ENCODE measurements at regions not wholly inside any gene's neighbourhood (a gene's known extent, or its start where the extent isn't known, plus 50 kb on each side); places are given as distances from the start of the nearest gene placed in this dataset.
A peak's percentile ranks its signal among the peaks of the same experiment; 100 is the strongest.

GRCh38 chr2:4018535-4018934 lies 315.2 kb downstream of the DCDC2C start:
- no peak for TF ChIP-seq CTCF (conservative IDR thresholded peaks at IDR 0.05; ENCODE audit: low read depth, low read length)
- no peak overlapping the region for H3K4me3 ChIP-seq (ENCODE audit: low read depth, low read length)
- no peak for DNase-seq (ENCODE audit: low read depth)

- no peak for TF ChIP-seq CTCF (conservative IDR thresholded peaks at IDR 0.05; ENCODE audit: low read depth, low read length)
- no peak for DNase-seq (ENCODE audit: low read depth)
- no peak overlapping the region for H3K4me3 ChIP-seq (ENCODE audit: low read depth, low read length)
Measured at GRCh38 chr2:4020153-4020552, 316.8 kb downstream of the DCDC2C start.

- no peak for DNase-seq (ENCODE audit: low read depth)
- H3K4me3 ChIP-seq (ENCODE audit: low read depth, low read length) = no peak overlapping the region
- TF ChIP-seq CTCF (conservative IDR thresholded peaks at IDR 0.05; ENCODE audit: low read depth, low read length) = no peak
Measured at GRCh38 chr2:4020649-4021048, 317.3 kb downstream of the DCDC2C start.

GRCh38 chr2:4024605-4025004 lies 321.2 kb downstream of the DCDC2C start:
- DNase-seq (ENCODE audit: low read depth) = no peak
- TF ChIP-seq CTCF (conservative IDR thresholded peaks at IDR 0.05; ENCODE audit: low read depth, low read length) = no peak
- no peak overlapping the region for H3K4me3 ChIP-seq (ENCODE audit: low read depth, low read length)

GRCh38 chr2:4029081-4029480 lies 325.7 kb downstream of the DCDC2C start:
- no peak for DNase-seq (ENCODE audit: low read depth)
- no peak overlapping the region for H3K4me3 ChIP-seq (ENCODE audit: low read depth, low read length)
- TF ChIP-seq CTCF (conservative IDR thresholded peaks at IDR 0.05; ENCODE audit: low read depth, low read length) = no peak

- DNase-seq (ENCODE audit: low read depth) = no peak
- H3K4me3 ChIP-seq (ENCODE audit: low read depth, low read length) = no peak overlapping the region
- TF ChIP-seq CTCF (conservative IDR thresholded peaks at IDR 0.05; ENCODE audit: low read depth, low read length) = no peak
Measured at GRCh38 chr2:4039896-4040295, 336.5 kb downstream of the DCDC2C start.

DNA sequence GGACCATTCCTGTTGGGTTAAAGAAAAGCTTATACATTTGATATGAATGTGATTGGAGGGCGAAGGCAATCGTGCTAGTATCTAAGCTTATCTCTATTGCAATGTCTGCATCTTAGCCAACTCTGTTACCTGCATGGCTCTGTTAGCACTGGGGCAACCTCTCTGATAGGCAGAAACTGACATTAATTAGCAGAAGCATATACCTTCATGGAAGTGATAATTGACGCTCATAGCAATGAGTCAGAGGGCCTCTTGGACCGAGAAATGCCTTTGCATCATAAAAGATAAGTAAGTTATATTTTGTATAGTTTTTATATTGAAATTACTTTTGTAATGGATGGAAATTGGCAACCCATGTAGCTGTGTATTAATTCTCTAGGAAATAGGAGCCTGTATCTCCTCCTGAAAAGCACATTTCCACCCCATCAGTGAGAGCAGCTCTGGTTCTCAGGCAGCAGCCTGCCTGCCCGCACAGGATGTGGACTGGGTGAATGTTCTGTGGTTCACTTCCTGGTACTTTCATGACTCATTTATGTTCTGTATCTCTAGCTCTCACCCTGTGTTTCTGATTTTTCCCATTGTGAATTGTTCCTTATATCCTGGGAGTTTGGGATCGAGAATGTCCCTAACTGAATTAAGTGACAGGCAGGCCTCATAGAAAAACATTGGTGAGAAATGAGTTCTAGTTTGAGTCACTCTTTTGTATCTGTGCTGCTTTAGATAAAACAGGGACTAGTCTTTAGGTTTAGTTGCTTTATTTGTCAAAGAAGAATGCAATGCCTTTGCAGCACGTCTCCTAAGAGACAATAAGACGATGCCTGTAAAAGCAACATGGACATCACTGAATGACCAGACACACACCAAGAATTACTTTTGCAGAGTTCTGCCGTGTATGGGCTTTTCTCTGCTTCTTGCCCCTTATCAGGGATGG lies 344.9 kb downstream of the DCDC2C start:
- TF ChIP-seq CTCF (conservative IDR thresholded peaks at IDR 0.05; ENCODE audit: low read depth, low read length) = no peak
- DNase-seq (ENCODE audit: low read depth) = peak; percentile 49
- no peak overlapping the region for H3K4me3 ChIP-seq (ENCODE audit: low read depth, low read length)

All from choroid plexus epithelial cell (primary cell).